Gastrocnemius medialis (tissue), 4 donors: ENCODE measurements at regions not wholly inside any gene's neighbourhood (a gene's known extent, or its start where the extent isn't known, plus 50 kb on each side); places are given as distances from the start of the nearest gene placed in this dataset.

Experiments
- ATAC-seq, 2 donors: fragments of 150-250 bp; one replicate each; pipeline ENCODE4 v1.9.1; 2016
- DNase-seq, 2 donors: peaks; one replicate each; pipeline ENCODE4 v3.0.0-alpha.2; 2019
- H3K27ac ChIP-seq, 4 donors: fragments of 200-600 bp; sonication (generic); 1 replicate in 1 of 4; 2 replicates in 3 of 4; pipeline ENCODE4 v1.5.1; 2016 to 2018; ENCODE audit warnings: mild to moderate bottlenecking in 2 of 4, moderate library complexity in 1 of 4
- H3K27me3 ChIP-seq, 3 donors: fragments of 200-600 bp; sonication (generic) in 2 of 3; 1 replicate in 1 of 3; 2 replicates in 2 of 3; pipeline versions ENCODE4 v1.5.1 to v1.6.0; 2016 to 2019; ENCODE audit warnings: mild to moderate bottlenecking in 1 of 3, moderate library complexity in 1 of 3
- H3K36me3 ChIP-seq, 2 donors: fragments of 200-600 bp; sonication (generic) in 1 of 2; one replicate each; pipeline ENCODE4 v1.5.1; 2017 to 2018
- H3K4me1 ChIP-seq, 2 donors: fragments of 200-600 bp; sonication (generic) in 1 of 2; one replicate each; pipeline ENCODE4 v1.5.1; 2016 to 2017; ENCODE audit warnings: mild to moderate bottlenecking in 2 of 2
- H3K4me3 ChIP-seq, 4 donors: fragments of 200-600 bp; sonication (generic) in 3 of 4; 1 replicate in 1 of 4; 2 replicates in 3 of 4; pipeline ENCODE4 v1.5.1; 2016 to 2019; ENCODE audit warnings: mild to moderate bottlenecking in 2 of 4
- H3K9me3 ChIP-seq, 3 donors: fragments of 200-600 bp; sonication (generic) in 2 of 3; 1 replicate in 1 of 3; 2 replicates in 2 of 3; pipeline ENCODE4 v1.5.1; 2016 to 2019
- CTCF ChIP-seq, 5 experiments: fragments of 450-650 bp in 3 of 5; fragments of 200-600 bp in 2 of 5; sonication (generic) in 2 of 5; IDR thresholded peaks in 4 of 5; conservative IDR thresholded peaks in 1 of 5; 1 replicate in 4 of 5; 2 replicates in 1 of 5; pipeline ENCODE4 v1.5.1; 2016 to 2019; ENCODE audit warnings: antibody characterized with exemption in 5 of 5, mild to moderate bottlenecking in 3 of 5, moderate library complexity in 3 of 5
- POLR2A ChIP-seq, 2 donors: fragments of 450-650 bp; IDR thresholded peaks; one replicate each; pipeline ENCODE4 v1.6.1; 2017; ENCODE audit warnings: antibody characterized with exemption in 2 of 2, mild to moderate bottlenecking in 2 of 2, moderate library complexity in 2 of 2
- in situ Hi-C, 4 donors: fragments of 200-750 bp; cut with MboI; loops; one replicate each; pipeline versions ENCODE4 v1.15.0 to v1.8.0; 2017; ENCODE audit warnings: low sequenced_read_pairs in 4 of 4
- intact Hi-C: fragments of 100-400 bp; cut with DNase I; formaldehyde crosslinking; loops from one replicate; pipeline ENCODE4 v1.15.1; 2023; ENCODE audit warnings: low total_unique reads

- Histone ChIP-seq H3K9me3 (no peaks in the 10 kb centered on the region), H3K27ac (no peak overlapping the region), H3K36me3 (no peaks in the 10 kb centered on the region), H3K27me3 (no peaks in the 10 kb centered on the region), H3K4me3 (no peak overlapping the region), H3K4me1 (no peaks in the 10 kb centered on the region)
- no peak for DNase-seq
- no peak for ATAC-seq
- TF ChIP-seq POLR2A (IDR thresholded peaks at IDR 0.05) = no peak
- no peak for TF ChIP-seq CTCF (IDR thresholded peaks at IDR 0.05 in 4 of 5, conservative IDR thresholded peaks at IDR 0.05 in 1 of 5)
- intact Hi-C loops = no loop called here
- in situ Hi-C loops = no loop called here
Measured at GRCh38 chr2:236794176-236794957, 224.7 kb downstream of the ACKR3 start.

GRCh38 chr2:236795169-236795860 lies 225.7 kb downstream of the ACKR3 start:
- no peaks in the 10 kb centered on the region for H3K4me1 ChIP-seq
- intact Hi-C loops (no loop called here), in situ Hi-C loops (no loop called here)
- ATAC-seq (no peak), DNase-seq (no peak)
- H3K4me3 ChIP-seq = no peak overlapping the region
- no peak overlapping the region for H3K27ac ChIP-seq
- no peak for TF ChIP-seq CTCF (IDR thresholded peaks at IDR 0.05 in 4 of 5, conservative IDR thresholded peaks at IDR 0.05 in 1 of 5)
- no peak for TF ChIP-seq POLR2A (IDR thresholded peaks at IDR 0.05)
- no peaks in the 10 kb centered on the region for H3K9me3 ChIP-seq
- no peaks in the 10 kb centered on the region for H3K36me3 ChIP-seq
- no peaks in the 10 kb centered on the region for H3K27me3 ChIP-seq

- ATAC-seq (no peak), DNase-seq (no peak)
- in situ Hi-C loops = no loop called here
- TF ChIP-seq CTCF (IDR thresholded peaks at IDR 0.05 in 4 of 5, conservative IDR thresholded peaks at IDR 0.05 in 1 of 5) (no peak), POLR2A (IDR thresholded peaks at IDR 0.05) (no peak)
- Histone ChIP-seq H3K27me3 (no peaks in the 10 kb centered on the region), H3K4me1 (no peaks in the 10 kb centered on the region), H3K4me3 (no peak overlapping the region), H3K36me3 (no peaks in the 10 kb centered on the region), H3K9me3 (no peaks in the 10 kb centered on the region), H3K27ac (no peak overlapping the region)
- intact Hi-C loops = no loop called here
Measured at GRCh38 chr2:236795861-236796219, 226.2 kb downstream of the ACKR3 start.

GRCh38 chr2:236796236-236796635 lies 226.6 kb downstream of the ACKR3 start:
- no peak for TF ChIP-seq CTCF (IDR thresholded peaks at IDR 0.05 in 4 of 5, conservative IDR thresholded peaks at IDR 0.05 in 1 of 5)
- TF ChIP-seq POLR2A (IDR thresholded peaks at IDR 0.05) = no peak
- H3K36me3 ChIP-seq = no peaks in the 10 kb centered on the region
- ATAC-seq (no peak), DNase-seq (no peak)
- no peaks in the 10 kb centered on the region for H3K9me3 ChIP-seq
- in situ Hi-C loops (no loop called here), intact Hi-C loops (no loop called here)
- H3K4me1 ChIP-seq = no peaks in the 10 kb centered on the region
- H3K4me3 ChIP-seq = no peak overlapping the region
- no peaks in the 10 kb centered on the region for H3K27me3 ChIP-seq
- H3K27ac ChIP-seq = no peak overlapping the region
